HCT116 (cell line): ENCODE measurements at regions not wholly inside any gene's neighbourhood (a gene's known extent, or its start where the extent isn't known, plus 50 kb on each side); places are given as distances from the start of the nearest gene placed in this dataset.

Source experiments
- ATAC-seq: fragments of 200-7000 bp; cut with Tn5 transposase; 2 replicates; pipeline ENCODE4 v1.9.1; 2020; ENCODE audit warnings: mild to moderate bottlenecking, moderate library complexity
- BruUV-seq: library from RNA; stranded (reverse); fragments of 400-500 nt; replicated peaks from 2 replicates; lab custom pipeline; 2021; lab: Mats Ljungman, UMichigan
- CTCF ChIA-PET: fragments of 300-600 bp; sonication (Branson Sonifier 250); formaldehyde crosslinking; loops from one replicate; lab custom pipeline; 2021; ENCODE audit warnings: antibody characterized with exemption; lab: Charles Lee
- POLR2A ChIA-PET: fragments of 300-600, 350-600 bp; sonication (Branson Sonifier 250); formaldehyde crosslinking; loops from one replicate; lab custom pipeline; 2021; ENCODE audit warnings: antibody characterized with exemption; lab: Charles Lee
- RAD21 ChIA-PET, 2 experiments: fragments of 300-600 bp; sonication (Branson Sonifier 250); formaldehyde crosslinking; loops; one replicate each; lab custom pipeline; 2023; ENCODE audit warnings: low total read pairs in 2 of 2; ENCODE audit not compliant: uncharacterized antibody in 2 of 2, unreplicated experiment in 2 of 2, low non-redundant PET in 1 of 2; lab: Charles Lee
- DNase-seq: peaks from one replicate; pipeline ENCODE4 v3.0.0-alpha.2; 2010; ENCODE audit warnings: low read depth, low spot score
- H2AFZ ChIP-seq: fragments of 200-600 bp; shearing (Covaris generic), sonication (generic); 2 replicates; pipeline ENCODE4 v1.6.1; 2017; ENCODE audit warnings: low read depth, mixed run types, mixed read lengths, antibody characterized with exemption, low read length; ENCODE audit not compliant: poor library complexity, severe bottlenecking
- H3K27ac ChIP-seq: 2 replicates; pipeline ENCODE4 v1.5.1; 2012; ENCODE audit warnings: low read depth, low read length
- H3K27me3 ChIP-seq: fragments of 200-600 bp; sonication (generic); 2 replicates; pipeline ENCODE4 v1.6.1; 2016; ENCODE audit warnings: mixed run types, low read length, mixed read lengths; ENCODE audit not compliant: insufficient read depth
- H3K36me3 ChIP-seq, 2 experiments: fragments of 200-500 bp in 1 of 2; fragments of 200-600 bp in 1 of 2; sonication (Bioruptor generic) in 1 of 2; sonication (generic) in 1 of 2; 2 replicates each; pipeline versions ENCODE4 v1.5.1 to v1.6.1; 2014 to 2016; ENCODE audit warnings: low read length in 2 of 2, inconsistent platforms in 1 of 2, mixed read lengths in 1 of 2, mixed run types in 1 of 2; ENCODE audit not compliant: insufficient read depth in 2 of 2, control insufficient read depth in 1 of 2
- H3K4me1 ChIP-seq, 2 experiments: fragments of 200-600 bp in 1 of 2; sonication (generic) in 1 of 2; 2 replicates each; pipeline versions ENCODE4 v1.5.1 to v1.6.1; 2012 to 2017; ENCODE audit warnings: low read length in 2 of 2, inconsistent platforms in 1 of 2, mild to moderate bottlenecking in 1 of 2, mixed read lengths in 1 of 2, mixed run types in 1 of 2, moderate library complexity in 1 of 2; ENCODE audit not compliant: insufficient read depth in 2 of 2, control insufficient read depth in 1 of 2
- H3K4me2 ChIP-seq: fragments of 200-600 bp; sonication (generic); 2 replicates; pipeline ENCODE4 v1.6.1; 2017; ENCODE audit warnings: mixed run types, low read length, mixed read lengths
- H3K4me3 ChIP-seq, 2 experiments: fragments of 200-600 bp in 1 of 2; sonication (generic) in 1 of 2; replicated peaks in 1 of 2; 2 replicates each; pipeline ENCODE4 v1.5.1; 2011 to 2016; ENCODE audit warnings: low read length in 2 of 2, control low read depth in 1 of 2, low read depth in 1 of 2, mild to moderate bottlenecking in 1 of 2, mixed read lengths in 1 of 2, mixed run types in 1 of 2
- H3K79me2 ChIP-seq: fragments of 200-600 bp; sonication (generic); 2 replicates; pipeline ENCODE4 v1.6.1; 2017; ENCODE audit warnings: mild to moderate bottlenecking, mixed run types, low read length, moderate library complexity, mixed read lengths; ENCODE audit not compliant: insufficient read depth
- H3K9ac ChIP-seq: fragments of 200-600 bp; sonication (generic); 2 replicates; pipeline ENCODE4 v1.6.1; 2016; ENCODE audit warnings: low read length, mixed read lengths
- H3K9me2 ChIP-seq: fragments of 200-600 bp; sonication (generic), shearing (Covaris generic); 2 replicates; pipeline ENCODE4 v1.6.1; 2017; ENCODE audit warnings: mixed run types, mild to moderate bottlenecking, moderate library complexity; ENCODE audit not compliant: insufficient read depth
- H3K9me3 ChIP-seq, 2 experiments: fragments of 200-500 bp in 1 of 2; fragments of 200-600 bp in 1 of 2; sonication (Bioruptor generic) in 1 of 2; sonication (generic) in 1 of 2; 2 replicates each; pipeline ENCODE4 v1.6.1; 2014 to 2017; ENCODE audit warnings: low read length in 2 of 2, mixed read lengths in 2 of 2, inconsistent platforms in 1 of 2, low read depth in 1 of 2, mild to moderate bottlenecking in 1 of 2, mixed run types in 1 of 2, moderate library complexity in 1 of 2; ENCODE audit not compliant: control insufficient read depth in 1 of 2, insufficient read depth in 1 of 2
- H4K20me1 ChIP-seq: fragments of 200-600 bp; sonication (generic), shearing (Covaris generic); 2 replicates; pipeline ENCODE4 v1.6.1; 2017; ENCODE audit warnings: mixed run types, mild to moderate bottlenecking, moderate library complexity; ENCODE audit not compliant: insufficient read depth
- ATF3 ChIP-seq: IDR thresholded peaks from 2 replicates; pipeline ENCODE4 v1.6.1; 2012
- RAD21 ChIP-seq: IDR thresholded peaks from 2 replicates; pipeline ENCODE4 v1.6.1; 2012; ENCODE audit warnings: low read depth, mild to moderate bottlenecking
- SP1 ChIP-seq: IDR thresholded peaks from 2 replicates; pipeline ENCODE4 v1.6.1; 2012; ENCODE audit warnings: low read depth
- SRF ChIP-seq: IDR thresholded peaks from 2 replicates; pipeline ENCODE4 v1.6.1; 2012; ENCODE audit warnings: low read depth
- ZBTB33 ChIP-seq: IDR thresholded peaks from 2 replicates; pipeline ENCODE4 v1.6.1; 2011; ENCODE audit warnings: mild to moderate bottlenecking, low read length, moderate library complexity; ENCODE audit not compliant: insufficient replicate concordance; ENCODE audit errors: extremely low read depth
- intact Hi-C: fragments of 100-400 bp; cut with micrococcal nuclease; formaldehyde crosslinking; loops from 2 replicates; pipeline ENCODE4 v1.10.0; 2022

- Histone ChIP-seq H2AFZ (no peak overlapping the region), H3K36me3 (no peaks in the 10 kb centered on the region)
- ATAC-seq, result no peak
Observed at GRCh38 chrX:15072259-15072658, 197.6 kb downstream of the ASB9 start.

GRCh38 chrX:15059474-15059873 lies 186.3 kb downstream of the MOSPD2 start:
- intact Hi-C loops, result no loop called here
- CTCF ChIA-PET, result no interaction called here

More at GRCh38 chrX:15072259-15072658, 197.6 kb downstream of the ASB9 start:
- no peaks in the 10 kb centered on the region for H3K79me2 ChIP-seq
- H3K27me3 ChIP-seq, result no peaks in the 10 kb centered on the region
- ChIA-PET RAD21 (no interaction called here), POLR2A (no interaction called here), CTCF (no interaction called here)
- no peak overlapping the region for H3K27ac ChIP-seq
- BruUV-seq, result no TSS peak
- H3K9ac ChIP-seq, result no peak overlapping the region
- no peak overlapping the region for H3K4me3 ChIP-seq
- no peaks in the 10 kb centered on the region for H4K20me1 ChIP-seq
- intact Hi-C loops, result no loop called here
- H3K4me2 ChIP-seq, result no peak overlapping the region
- no peaks in the 10 kb centered on the region for H3K9me2 ChIP-seq
- TF ChIP-seq SP1 (no peak), ATF3 (no peak), SRF (no peak)
- no peak for DNase-seq
- H3K9me3 ChIP-seq, result no peaks in the 10 kb centered on the region
- no peaks in the 10 kb centered on the region for H3K4me1 ChIP-seq

More at GRCh38 chrX:15059474-15059873, 186.3 kb downstream of the MOSPD2 start:
- no peaks in the 10 kb centered on the region for H4K20me1 ChIP-seq
- no peaks in the 10 kb centered on the region for H3K27me3 ChIP-seq
- ChIA-PET POLR2A (no interaction called here), RAD21 (no interaction called here)
- TF ChIP-seq ZBTB33, result no peak
- peak; percentile 7; the same call in 1 of the 2 replicates for TF ChIP-seq RAD21
- no TSS peak for BruUV-seq
- no peak for ATAC-seq
- H2AFZ ChIP-seq, result no peak overlapping the region
- no peaks in the 10 kb centered on the region for H3K4me1 ChIP-seq
- no peaks in the 10 kb centered on the region for H3K9me3 ChIP-seq
- no peak overlapping the region for H3K4me3 ChIP-seq
- no peak overlapping the region for H3K4me2 ChIP-seq
- H3K79me2 ChIP-seq, result no peaks in the 10 kb centered on the region
- DNase-seq, result no peak
- no peaks in the 10 kb centered on the region for H3K36me3 ChIP-seq
- no peaks in the 10 kb centered on the region for H3K9me2 ChIP-seq
- no peak overlapping the region for H3K9ac ChIP-seq
- no peak overlapping the region for H3K27ac ChIP-seq
